Right kidney (tissue), 1 donor: ENCODE measurements at regions not wholly inside any gene's neighbourhood (a gene's known extent, or its start where the extent isn't known, plus 50 kb on each side); places are given as distances from the start of the nearest gene placed in this dataset.
"Not testable (repeated sequence)": the region's sequence is repeated elsewhere in the genome, so short reads cannot be mapped to it uniquely, and the experiment has no call there.

Experiments
- DNase-seq: peaks from one replicate; pipeline ENCODE4 v3.0.0-alpha.2; 2016

DNA sequence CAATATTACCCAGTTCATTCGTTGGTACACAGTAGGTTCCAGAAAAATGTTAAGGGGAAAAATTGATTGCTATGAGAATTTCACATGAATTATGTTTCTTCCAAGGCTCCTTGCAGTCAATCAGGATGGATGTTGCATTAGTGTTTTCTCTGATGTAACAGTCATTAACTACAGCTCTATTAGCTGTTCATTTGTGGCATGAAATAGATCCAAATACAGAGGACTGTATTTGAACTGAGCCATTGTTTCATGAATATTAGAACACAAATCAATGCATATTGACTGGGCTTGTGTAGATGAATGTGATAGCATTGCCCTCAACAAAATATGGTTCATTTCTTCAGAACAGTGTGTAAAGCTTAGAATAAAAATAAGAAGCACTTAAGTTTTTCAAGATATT, 203.0 kb upstream of the SGO1 start:
- DNase-seq: no peak

DNA sequence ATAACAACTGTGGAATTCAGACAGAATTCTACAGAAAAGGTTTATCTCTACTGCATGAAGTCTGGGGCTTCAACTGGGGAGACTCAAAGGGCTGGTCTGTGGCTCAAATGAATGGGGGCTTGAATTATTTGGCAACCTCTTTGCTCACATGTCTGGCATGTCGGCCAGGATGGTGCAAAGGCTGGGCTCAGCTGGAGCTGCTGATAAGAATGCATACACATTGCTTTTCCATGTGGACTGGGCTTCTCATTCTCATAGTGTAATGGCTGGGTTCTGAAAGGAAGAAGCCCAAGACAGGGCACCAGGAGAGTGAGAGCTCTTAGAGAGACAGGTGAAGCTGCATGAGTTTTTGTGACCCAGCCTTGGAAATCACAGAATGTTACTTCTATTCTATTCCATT, 194.3 kb upstream of the SGO1 start:
- no peak for DNase-seq

DNA sequence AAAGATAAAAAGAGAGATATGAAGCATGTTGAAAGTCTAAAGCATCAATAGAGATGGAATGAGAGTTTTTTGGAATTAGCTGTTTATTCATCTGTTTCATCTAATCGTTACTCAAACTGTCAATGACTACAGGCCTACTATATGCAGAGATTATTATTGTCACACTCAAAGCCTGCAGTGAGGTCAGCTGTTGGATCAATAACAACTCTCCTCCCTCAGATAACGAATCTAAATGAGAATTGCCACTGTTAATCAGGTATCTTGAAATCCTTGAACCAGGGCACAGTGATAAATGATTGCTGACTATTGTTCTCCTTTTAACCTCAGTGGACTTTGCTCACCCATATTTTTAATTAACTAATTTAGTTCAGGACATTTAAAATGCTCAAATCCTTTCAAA, 192.3 kb upstream of the SGO1 start:
- DNase-seq: no peak

DNA sequence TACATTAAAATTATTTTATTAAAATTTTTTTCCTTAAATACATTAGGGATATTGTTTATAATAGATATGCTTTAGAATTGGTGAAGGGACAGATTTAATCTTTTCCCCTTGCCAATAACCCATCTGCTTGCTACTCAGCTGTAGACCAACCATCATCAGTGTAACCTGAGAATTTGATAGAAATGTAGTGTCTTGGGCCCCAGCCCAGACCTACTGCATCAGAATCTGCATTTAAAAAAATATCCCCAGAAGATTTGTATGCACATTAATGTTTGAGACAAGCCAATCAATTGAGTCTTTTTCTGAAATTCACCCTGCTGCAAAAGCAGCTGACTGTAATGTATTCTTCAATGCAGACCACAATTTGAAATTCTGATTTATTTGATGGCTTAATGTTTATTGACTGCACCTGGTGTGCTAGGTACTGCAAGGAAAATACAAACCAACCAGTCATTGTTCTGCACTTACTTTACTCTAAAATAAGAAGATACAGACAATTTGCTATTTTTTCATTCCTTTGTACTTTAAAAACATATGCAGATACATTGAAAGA, 190.7 kb upstream of the SGO1 start:
- no peak for DNase-seq

DNA sequence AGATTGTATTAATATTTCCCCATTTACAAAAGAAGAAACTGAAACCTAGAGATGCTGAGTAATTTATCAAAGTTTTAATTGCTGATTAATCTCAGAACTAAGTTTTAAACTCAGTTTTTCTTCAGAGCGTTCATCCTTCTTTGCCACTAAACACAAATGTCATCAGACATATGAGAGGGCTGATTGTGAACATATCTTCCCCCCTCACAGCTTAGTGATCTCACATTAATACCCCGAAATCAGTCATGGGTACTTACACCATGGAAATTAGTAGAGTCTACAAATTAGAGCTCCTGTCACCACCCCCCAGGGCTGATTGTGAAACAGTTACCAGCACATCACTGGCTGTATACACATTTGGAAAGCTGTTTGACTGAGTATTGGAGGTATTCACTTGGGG, 189.3 kb upstream of the SGO1 start:
- no peak for DNase-seq

DNA sequence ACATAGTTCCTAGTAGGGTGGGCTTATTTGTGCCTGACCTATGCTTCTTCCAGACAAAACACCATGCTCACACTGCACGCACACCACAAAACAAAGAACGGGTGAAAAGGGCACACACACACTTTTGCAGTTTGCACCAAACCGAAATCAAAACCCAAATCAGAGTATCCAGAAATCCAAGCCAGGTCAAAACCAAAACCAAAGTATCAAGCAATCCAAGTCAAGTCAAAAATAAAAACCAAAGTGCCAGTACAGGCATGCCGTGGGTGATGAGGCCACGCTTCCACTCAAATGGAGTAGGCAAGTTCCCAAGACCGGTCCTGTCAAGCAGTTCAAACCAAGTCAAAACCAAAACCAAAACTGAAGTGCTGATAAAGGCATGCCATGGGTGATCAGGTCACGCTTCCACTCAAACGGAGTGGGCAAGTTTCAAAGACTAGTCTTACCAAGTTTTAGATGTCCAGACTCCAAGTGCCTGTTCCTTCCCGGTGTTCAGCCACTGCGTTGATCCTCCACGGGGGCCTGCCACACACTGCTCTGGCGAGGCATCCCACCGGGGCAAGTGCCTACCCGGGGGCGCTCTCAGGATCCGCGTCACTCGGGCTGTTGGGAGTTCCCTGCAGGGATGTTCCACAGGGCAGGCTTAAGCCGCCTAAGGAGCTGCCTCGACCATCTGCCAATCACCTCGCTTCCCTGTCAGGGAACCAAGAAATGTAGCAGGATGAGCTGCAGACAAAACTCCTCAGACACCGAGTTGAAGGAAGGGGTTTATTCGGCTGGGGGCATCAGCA, 184.5 kb upstream of the SGO1 start:
- not testable (repeated sequence) for DNase-seq

DNA sequence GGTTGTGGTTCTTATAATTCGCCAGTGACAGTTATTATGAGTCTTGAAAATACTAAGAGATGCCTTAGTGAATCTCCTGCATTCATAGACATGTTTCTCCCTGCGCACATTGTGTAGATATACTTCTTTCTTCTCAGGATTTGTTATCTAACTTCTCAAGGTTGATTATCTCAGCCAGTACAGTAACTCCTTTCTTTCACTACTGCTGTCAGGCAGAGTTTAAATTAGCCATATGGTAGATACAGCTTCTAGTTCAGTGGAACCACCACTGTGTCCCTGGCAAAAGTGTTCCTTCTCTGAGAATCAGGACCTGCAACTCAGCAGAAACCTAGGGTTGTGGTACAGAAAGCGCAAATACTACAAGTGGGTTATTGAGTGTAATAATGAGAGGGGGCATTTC, 175.0 kb upstream of the SGO1 start:
- no peak for DNase-seq

DNA sequence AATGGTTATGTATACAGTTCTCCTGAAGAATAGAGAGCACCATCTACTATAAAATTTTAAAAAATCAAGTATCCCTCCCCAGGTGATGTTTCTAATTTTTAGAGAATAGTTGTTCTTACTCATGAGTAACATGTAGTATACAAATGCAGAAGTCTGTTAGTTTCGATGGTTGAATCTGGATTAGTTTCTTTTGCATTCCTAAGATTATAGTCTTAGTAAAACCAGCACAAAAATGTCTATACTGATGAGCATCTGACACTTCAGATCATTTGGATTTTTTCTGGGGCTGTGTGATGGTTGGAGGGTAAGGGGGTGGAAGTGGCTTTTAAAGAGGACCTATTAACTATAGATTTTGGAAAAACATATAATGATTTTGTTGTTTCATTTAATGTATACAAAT, 167.3 kb upstream of the SGO1 start:
- DNase-seq: no peak

DNA sequence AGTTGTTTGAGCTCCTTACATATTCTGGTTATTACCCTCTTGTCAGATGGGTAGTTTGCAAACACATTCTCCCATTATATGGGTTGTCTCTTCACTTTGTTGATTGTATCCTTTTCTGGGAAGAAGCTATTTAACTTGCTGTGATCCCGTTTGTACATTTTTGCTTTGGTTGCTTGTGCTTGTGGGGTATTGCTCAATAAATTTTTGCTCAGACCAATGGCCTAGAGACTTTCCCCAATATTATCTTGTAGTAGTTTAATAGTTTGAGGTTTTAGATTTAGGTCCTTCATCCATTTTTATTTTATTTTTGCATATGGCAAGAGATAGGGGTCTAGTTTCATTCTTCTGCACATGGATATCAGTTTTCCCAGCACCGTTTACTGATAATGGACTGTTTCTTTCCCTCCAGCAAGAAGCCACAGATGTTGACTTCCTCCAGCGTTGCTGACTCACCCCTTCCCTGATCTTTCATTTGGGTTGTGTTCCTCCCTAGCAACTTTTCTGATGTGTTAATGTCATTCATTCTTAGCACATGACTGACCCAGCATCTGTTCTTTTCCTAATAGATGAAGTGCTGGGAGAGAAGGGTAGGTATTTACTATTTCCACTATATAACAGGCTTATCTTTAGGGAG, 166.7 kb upstream of the SGO1 start:
- no peak for DNase-seq

DNA sequence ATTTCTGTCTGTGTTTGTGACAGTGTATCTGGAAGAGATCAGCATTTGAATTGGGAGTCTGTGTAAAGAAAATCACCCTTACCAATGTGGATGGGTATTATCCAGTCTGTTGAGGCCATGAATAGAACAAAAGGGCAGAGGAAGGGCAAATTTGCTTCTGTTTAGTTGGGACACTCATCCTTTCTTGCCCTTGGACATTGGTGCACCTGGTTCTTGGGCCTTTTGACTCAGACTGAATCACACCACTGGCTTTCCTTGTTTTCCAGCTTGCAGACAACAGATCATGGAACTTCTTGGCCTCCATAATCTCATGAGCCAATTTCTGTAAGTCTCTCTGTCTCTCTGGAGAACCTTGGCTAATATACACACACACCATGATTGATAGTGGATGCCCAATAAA, 164.4 kb upstream of the SGO1 start:
- DNase-seq: no peak

DNA sequence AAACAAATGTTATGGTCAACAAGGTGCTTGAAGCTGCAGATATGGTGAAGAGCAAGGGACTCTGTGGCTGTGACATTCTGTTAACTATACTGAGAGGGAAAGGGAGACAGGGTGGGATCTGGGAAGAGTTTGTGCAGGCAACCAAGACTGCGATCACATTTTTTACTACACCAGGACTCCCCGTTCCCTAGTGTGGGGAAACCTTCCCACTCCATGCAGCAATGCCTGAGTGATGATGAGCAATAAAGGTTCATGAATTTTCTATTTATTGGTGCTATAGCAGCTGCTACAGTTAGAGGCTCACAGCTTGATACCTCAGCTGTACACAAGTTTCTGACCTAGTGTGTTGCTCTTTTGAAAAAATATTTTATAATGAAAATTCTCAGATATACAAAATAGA, 160.9 kb upstream of the SGO1 start:
- DNase-seq: no peak

DNA sequence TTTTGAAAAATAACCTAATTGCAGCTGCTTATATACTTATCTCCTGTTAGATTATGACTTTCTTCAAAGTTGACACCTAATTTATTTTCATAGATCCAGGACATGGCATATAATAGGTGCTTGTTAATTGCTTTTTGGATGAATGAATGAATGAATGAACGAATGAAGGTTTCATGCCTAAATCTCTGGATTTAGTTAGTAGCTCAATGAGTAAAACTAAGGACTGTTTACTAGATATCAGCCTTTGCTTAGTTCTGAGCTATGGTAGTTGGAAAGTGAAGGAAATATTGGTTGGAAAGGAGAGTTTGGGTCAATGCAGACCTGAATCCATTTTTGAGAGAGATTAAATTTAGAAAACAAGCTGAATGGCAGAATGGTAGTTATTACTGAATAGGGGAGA, 160.4 kb upstream of the SGO1 start:
- DNase-seq: no peak

DNA sequence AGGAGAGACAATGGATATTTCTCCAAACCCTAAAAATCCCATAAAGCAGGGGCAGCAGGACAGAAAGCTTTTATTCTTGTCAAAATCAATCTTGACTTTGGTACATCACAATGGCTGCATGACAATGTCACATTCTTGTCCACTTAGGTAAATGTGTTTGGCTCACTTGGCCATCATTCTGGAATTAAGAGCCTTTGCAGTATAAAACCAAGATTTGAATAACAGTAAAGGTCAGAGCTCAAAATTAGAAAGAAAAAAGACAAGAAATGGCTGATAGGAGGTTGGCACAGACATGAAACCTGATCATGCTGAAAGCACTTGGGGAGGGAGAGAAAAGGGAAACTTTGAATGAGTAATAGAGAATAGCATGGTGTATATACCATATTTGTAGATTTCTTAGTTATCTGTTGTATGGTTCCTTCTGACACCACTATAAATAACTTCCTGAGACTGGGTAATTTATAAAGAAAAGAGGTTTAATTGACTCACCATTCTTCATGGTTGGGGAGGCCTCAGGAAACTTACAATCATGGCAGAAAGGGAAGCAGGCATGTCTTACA, 158.5 kb upstream of the SGO1 start:
- DNase-seq: no peak

DNA sequence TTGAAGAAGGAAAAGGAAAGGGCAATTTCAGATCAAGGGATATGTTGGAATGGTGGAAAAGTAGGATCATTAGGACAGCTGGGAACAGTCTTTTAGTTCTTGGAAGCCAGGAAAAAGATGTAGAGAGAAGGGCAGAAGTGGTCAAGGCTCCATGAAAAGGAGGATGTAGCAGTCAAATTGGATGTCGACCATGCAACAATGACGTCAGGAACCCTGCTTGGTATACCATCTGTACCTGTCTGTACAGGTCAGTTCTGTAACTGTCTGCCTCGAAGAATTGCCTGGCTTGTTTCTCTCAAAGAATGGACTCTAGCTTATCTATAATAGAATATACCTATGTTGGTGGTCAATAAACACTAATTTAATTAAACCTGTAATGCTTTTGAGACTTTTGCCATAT, 157.8 kb upstream of the SGO1 start:
- DNase-seq: no peak

DNA sequence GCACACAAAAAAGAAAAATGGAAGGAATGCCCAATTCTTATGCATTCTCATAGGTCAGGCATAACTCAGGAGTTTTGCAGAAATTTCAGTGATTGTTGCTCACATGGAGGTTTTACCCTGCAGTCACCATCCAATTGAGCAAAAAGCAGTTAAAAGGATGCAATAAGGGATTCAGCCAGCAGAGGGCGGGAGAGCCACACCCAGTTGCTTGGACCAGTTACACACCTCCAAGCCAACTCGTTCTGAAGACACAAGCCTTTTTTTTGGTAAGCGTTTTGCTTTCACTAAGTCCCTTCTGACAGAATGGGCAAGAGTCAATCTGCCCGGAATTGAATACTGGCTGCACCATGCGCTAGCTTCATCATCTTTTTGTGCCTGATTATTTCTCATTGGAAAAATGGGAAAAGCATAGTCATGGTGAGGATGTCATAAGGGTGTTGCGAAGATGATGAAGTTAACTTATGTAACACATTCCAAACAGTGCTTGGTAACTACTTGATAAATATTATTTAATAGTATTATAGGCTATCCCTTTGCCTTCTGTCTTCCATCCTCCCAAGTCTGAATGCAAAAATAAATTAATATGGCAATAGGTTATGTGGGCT, 154.4 kb upstream of the SGO1 start:
- peak; percentile 53 for DNase-seq

DNA sequence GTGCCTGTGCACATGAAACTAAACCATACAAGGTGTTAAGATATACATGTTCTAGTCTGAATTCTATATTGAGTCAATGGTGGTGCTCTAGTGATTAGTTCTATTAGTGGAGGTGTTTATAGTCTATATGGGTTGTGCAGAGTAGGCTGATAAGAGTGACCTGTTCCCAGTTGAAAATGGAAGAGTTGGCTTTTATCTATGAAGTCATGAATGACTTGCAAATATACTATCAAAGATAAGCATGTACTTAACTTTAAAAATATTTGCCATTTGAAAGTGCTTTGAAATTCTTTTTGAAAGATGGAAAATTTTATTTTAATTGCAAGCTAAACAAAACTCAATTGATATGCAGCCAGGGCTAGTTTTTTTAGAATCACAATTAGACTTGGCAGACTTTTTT, 150.6 kb upstream of the SGO1 start:
- no peak for DNase-seq

DNA sequence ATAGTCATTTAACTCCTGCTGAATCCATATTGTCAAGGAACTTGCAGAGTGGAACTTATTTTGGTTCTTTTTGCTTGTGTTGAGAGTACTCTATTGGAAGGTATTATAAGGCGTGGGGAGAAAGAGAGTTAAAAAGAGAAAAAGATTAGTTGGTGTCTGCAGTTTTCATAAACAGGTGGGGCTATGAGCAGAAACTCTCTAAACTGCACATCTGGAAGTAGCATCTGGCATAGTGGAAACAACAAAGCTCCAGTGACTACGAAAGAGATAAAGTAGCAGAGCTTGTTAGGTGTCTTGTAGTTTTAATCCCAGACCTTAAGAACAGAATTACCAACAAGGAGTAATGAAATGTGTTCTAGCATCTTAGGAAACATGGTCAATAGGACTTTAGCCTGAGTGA, 148.8 kb upstream of the SGO1 start:
- no peak for DNase-seq

DNA sequence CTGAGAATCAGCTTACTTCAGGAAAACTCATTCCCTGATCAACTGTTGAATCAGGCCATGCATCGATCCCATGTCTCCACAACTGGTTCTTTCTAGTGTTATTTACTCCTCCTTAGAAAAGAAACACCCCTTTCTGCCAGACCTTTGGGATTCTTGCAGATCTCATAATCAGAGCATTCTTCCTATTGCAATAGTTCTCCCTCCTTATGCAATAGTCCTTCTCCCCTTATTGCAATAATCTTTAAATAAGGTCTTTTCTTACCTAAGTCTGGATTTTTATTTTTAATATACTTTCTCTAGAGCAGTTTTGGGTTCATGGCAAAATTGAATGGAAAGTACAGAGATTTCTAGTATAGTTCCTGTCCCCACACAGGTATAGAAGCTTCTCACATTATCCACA, 141.9 kb upstream of the SGO1 start:
- DNase-seq: no peak

DNA sequence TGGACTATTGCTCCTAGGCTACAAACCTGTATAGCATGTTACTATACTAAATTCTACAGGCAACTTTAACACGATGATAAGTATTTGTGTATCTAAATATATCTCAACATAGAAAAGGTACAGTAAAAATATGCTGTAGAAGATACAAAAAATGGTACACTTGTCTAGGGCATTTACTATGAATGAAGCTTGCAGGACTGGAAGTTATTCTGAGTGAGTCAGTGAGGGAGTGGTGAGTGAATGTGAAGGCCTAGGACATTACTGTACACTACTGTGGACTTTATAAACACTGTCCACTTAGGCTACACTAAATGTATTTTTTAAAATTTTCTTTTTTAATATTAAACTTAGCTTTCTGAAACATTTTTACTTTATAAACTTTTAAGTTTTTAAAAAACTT, 140.5 kb upstream of the SGO1 start:
- no peak for DNase-seq

DNA sequence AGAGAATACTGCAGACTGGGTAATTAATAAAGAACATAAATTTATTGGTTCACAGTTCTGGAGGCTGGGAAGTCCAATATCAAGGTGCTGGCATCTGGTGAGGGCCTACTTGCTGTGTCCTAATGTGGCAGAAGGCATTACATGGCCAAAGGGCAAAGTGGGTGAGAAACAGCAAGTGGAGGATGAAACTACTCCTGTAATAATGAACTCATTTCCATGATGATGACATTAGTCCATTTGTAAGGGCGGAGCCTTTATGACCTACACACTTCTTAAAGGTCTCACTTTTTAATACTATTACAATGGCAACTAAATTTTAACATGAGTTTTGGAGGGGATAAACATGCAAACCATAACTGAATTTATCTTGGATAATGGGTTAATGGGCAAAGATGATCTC, 139.6 kb upstream of the SGO1 start:
- no peak for DNase-seq

DNA sequence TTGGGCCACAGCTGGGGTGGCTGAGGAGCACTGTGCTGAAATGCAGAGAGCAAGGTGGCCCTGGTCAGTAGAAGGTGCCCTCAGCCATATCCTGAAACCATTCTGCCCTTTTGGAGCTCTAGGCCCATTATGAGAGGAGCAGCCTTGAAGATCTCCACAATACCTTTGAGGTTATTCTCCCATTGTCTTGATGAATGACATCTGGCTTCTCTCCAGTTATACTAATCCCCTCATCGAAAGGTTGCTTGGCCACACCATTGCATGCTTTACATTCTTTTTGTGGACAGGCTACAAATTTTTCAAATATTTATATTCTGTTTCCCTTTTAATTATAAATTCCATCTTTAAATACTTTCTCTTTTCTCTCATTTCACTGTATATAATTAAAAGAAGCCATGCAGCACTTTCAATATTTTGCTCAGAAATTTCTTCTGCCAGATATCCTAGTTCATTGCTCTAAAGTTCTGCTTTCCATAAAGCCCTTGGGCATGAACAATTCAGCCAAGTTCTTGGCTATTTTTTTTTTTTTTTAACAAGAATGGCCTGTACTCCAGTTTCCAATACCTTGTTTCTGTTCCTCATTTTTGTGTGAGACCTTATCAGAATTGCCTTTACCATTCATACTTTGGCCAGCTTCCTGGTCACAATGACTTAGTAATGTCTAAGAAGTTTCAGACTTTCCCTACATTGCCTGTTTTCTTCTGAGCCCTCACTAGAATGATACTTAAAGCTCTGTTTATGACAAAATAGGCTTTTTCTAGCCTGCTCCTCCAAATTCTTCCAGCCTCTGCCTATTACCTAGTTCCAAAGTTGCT, 138.9 kb upstream of the SGO1 start:
- no peak for DNase-seq

DNA sequence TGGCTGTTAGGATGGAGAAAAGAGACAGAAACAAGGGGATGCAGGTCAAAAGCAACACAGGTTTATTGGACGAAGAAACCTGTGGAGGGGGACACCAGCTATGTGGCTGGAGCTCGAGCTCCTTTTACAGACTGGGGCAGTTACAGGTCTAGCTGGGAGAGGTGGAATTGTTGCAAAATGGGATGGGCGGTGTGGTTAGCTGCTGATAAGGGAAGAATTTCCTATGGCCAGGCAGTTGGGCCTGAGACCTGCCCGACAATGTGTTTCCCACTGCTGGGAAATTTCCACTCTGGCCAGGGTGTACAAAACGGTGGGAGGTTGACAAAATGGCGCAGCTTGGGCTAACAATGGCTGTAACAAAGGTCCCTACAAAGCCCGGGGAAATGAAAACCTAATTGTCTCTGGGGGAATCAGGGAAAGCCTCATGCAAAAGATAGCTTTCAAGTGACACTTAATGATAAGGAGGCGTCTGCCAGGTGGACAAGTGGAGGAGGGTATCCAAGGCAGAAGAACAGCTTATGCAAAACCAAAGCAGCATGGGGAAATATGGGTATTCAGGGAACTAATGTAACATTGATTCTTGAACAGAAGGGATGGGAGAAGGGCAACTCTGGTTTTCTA, 137.4 kb upstream of the SGO1 start:
- DNase-seq: no peak
